ENCODE measurements at regions not wholly inside any gene's neighbourhood (a gene's known extent, or its start where the extent isn't known, plus 50 kb on each side); places are given as distances from the start of the nearest gene placed in this dataset.

- Histone ChIP-seq H3K9me3 (no peaks in the 10 kb centered on the region), H3K4me1 (no peaks in the 10 kb centered on the region), H3K27me3 (no peaks in the 10 kb centered on the region), H3K36me3 (no peaks in the 10 kb centered on the region), H3K4me3 (no peak overlapping the region), H3K27ac (no peak overlapping the region)
- DNase-seq (ENCODE audit: low spot score in 2 of 2) = no peak
- TF ChIP-seq POLR2A (IDR thresholded peaks at IDR 0.05) = no peak
- TF ChIP-seq CTCF (IDR thresholded peaks at IDR 0.05) = no peak
- TF ChIP-seq POLR2AphosphoS5 (IDR thresholded peaks at IDR 0.05) = no peak
- intact Hi-C loops (cut with DNase I; ENCODE audit: low total_unique reads) = no loop called here
These were observed 90.2 kb upstream of the NFIA start for GRCh38 chr1:60992165-60992564.

- Histone ChIP-seq H3K36me3 (no peaks in the 10 kb centered on the region), H3K9me3 (no peaks in the 10 kb centered on the region), H3K4me3 (no peak overlapping the region), H3K4me1 (no peaks in the 10 kb centered on the region), H3K27ac (peak overlapping the region; percentile 67 to 90), H3K27me3 (no peaks in the 10 kb centered on the region)
- DNase-seq (ENCODE audit: low spot score in 2 of 2) = no peak
- intact Hi-C loops (cut with DNase I; ENCODE audit: low total_unique reads) = no loop called here
- TF ChIP-seq CTCF (IDR thresholded peaks at IDR 0.05) = no peak
- no peak for TF ChIP-seq POLR2A (IDR thresholded peaks at IDR 0.05)
- TF ChIP-seq POLR2AphosphoS5 (IDR thresholded peaks at IDR 0.05) = no peak
These were observed 91.7 kb upstream of the NFIA start for GRCh38 chr1:60990714-60991090.

- Histone ChIP-seq H3K27me3 (no peaks in the 10 kb centered on the region), H3K9me3 (no peaks in the 10 kb centered on the region), H3K4me3 (peak overlapping the region in 1 of 3 donors; percentile 27), H3K36me3 (no peaks in the 10 kb centered on the region), H3K27ac (peak overlapping the region; percentile 67 to 90), H3K4me1 (no peaks in the 10 kb centered on the region)
- TF ChIP-seq CTCF (IDR thresholded peaks at IDR 0.05) (no peak), POLR2AphosphoS5 (IDR thresholded peaks at IDR 0.05) (peak in 1 of 3 donors; percentile 42), POLR2A (IDR thresholded peaks at IDR 0.05) (no peak)
- intact Hi-C loops (cut with DNase I; ENCODE audit: low total_unique reads) = loop anchor here (10.0 kb wide), 1 partner anchor 55 kb away; no protein-coding TSS in a partner anchor
- no peak for DNase-seq (ENCODE audit: low spot score in 2 of 2)
These were observed 92.3 kb upstream of the NFIA start for GRCh38 chr1:60989749-60990713.

- intact Hi-C loops (cut with DNase I; ENCODE audit: low total_unique reads) = loop anchor here (10.0 kb wide), 1 partner anchor 56 kb away; no protein-coding TSS in a partner anchor
- Histone ChIP-seq H3K4me1 (no peaks in the 10 kb centered on the region), H3K9me3 (no peaks in the 10 kb centered on the region), H3K27me3 (no peaks in the 10 kb centered on the region), H3K36me3 (no peaks in the 10 kb centered on the region), H3K4me3 (peak overlapping the region in 1 of 3 donors; percentile 27), H3K27ac (peak overlapping the region in 1 of 2 donors; percentile 90)
- no peak for DNase-seq (ENCODE audit: low spot score in 2 of 2)
- no peak for TF ChIP-seq CTCF (IDR thresholded peaks at IDR 0.05)
- no peak for TF ChIP-seq POLR2AphosphoS5 (IDR thresholded peaks at IDR 0.05)
These were observed 93.5 kb upstream of the NFIA start for GRCh38 chr1:60988891-60989290.

- intact Hi-C loops (cut with DNase I; ENCODE audit: low total_unique reads) = loop anchor here (10.0 kb wide), 1 partner anchor 57 kb away; no protein-coding TSS in a partner anchor
- DNase-seq (ENCODE audit: low spot score in 2 of 2) = no peak
- Histone ChIP-seq H3K4me1 (no peaks in the 10 kb centered on the region), H3K4me3 (no peak overlapping the region), H3K9me3 (no peaks in the 10 kb centered on the region), H3K36me3 (no peaks in the 10 kb centered on the region), H3K27me3 (no peaks in the 10 kb centered on the region), H3K27ac (no peak overlapping the region)
- TF ChIP-seq POLR2A (IDR thresholded peaks at IDR 0.05) = no peak
- TF ChIP-seq POLR2AphosphoS5 (IDR thresholded peaks at IDR 0.05) = no peak
- no peak for TF ChIP-seq CTCF (IDR thresholded peaks at IDR 0.05)
These were observed 94.5 kb upstream of the NFIA start for GRCh38 chr1:60987904-60988303.

Data from breast epithelium (tissue), 4 donors.